PC-3 (cell line): ENCODE measurements at regions not wholly inside any gene's neighbourhood (a gene's known extent, or its start where the extent isn't known, plus 50 kb on each side); places are given as distances from the start of the nearest gene placed in this dataset.

ENCODE experiments used
- EZH2 ChIP-seq: fragments of 300-600 bp; sonication (generic); IDR thresholded peaks from one replicate; pipeline ENCODE4 v1.6.1; 2017; ENCODE audit warnings: antibody characterized with exemption, mild to moderate bottlenecking, low read length; ENCODE audit not compliant: unreplicated experiment
- TF ChIP-seq, protein P1 (sequence below): fragments of 300-600 bp; sonication (generic); conservative IDR thresholded peaks from 2 replicates; pipeline ENCODE4 v1.5.1; 2017; ENCODE audit warnings: antibody characterized with exemption, low read depth, mild to moderate bottlenecking, low read length

- TF ChIP-seq EZH2 = no peak
- TF ChIP-seq, protein P1, sequence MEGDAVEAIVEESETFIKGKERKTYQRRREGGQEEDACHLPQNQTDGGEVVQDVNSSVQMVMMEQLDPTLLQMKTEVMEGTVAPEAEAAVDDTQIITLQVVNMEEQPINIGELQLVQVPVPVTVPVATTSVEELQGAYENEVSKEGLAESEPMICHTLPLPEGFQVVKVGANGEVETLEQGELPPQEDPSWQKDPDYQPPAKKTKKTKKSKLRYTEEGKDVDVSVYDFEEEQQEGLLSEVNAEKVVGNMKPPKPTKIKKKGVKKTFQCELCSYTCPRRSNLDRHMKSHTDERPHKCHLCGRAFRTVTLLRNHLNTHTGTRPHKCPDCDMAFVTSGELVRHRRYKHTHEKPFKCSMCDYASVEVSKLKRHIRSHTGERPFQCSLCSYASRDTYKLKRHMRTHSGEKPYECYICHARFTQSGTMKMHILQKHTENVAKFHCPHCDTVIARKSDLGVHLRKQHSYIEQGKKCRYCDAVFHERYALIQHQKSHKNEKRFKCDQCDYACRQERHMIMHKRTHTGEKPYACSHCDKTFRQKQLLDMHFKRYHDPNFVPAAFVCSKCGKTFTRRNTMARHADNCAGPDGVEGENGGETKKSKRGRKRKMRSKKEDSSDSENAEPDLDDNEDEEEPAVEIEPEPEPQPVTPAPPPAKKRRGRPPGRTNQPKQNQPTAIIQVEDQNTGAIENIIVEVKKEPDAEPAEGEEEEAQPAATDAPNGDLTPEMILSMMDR = no peak
Measured at GRCh38 chr4:125827696-125828052, 512.9 kb downstream of the FAT4 start.
